Smooth muscle cell (in vitro differentiated cells): ENCODE measurements at regions not wholly inside any gene's neighbourhood (a gene's known extent, or its start where the extent isn't known, plus 50 kb on each side); places are given as distances from the start of the nearest gene placed in this dataset.
"Not testable (repeated sequence)": the region's sequence is repeated elsewhere in the genome, so short reads cannot be mapped to it uniquely, and the experiment has no call there.

Experiments
- DNase-seq: peaks from one replicate; lab custom pipeline; 2025; ENCODE audit not compliant: unreplicated experiment; lab: John Stamatoyannopoulos, UW
- H2AFZ ChIP-seq: fragments of 200-600 bp; sonication (generic); 2 replicates; pipeline ENCODE4 v1.6.0; 2016; ENCODE audit warnings: antibody characterized with exemption, low read depth, mild to moderate bottlenecking
- H3F3A ChIP-seq: fragments of 200-600 bp; sonication (generic); 2 replicates; pipeline ENCODE4 v1.6.0; 2017; ENCODE audit warnings: antibody characterized with exemption, low read depth
- H3K27ac ChIP-seq: fragments of 200-600 bp; sonication (generic); 2 replicates; pipeline ENCODE4 v1.5.1; 2016; ENCODE audit warnings: low read depth, mild to moderate bottlenecking
- H3K27me3 ChIP-seq: fragments of 200-600 bp; sonication (generic); 2 replicates; pipeline ENCODE4 v1.6.1; 2016; ENCODE audit warnings: low read depth, mild to moderate bottlenecking
- H3K36me3 ChIP-seq: fragments of 200-600 bp; sonication (generic); 2 replicates; pipeline ENCODE4 v1.5.1; 2016; ENCODE audit warnings: low read depth
- H3K4me1 ChIP-seq: fragments of 200-600 bp; sonication (generic); 2 replicates; pipeline ENCODE4 v1.5.1; 2016; ENCODE audit warnings: low read depth
- H3K4me2 ChIP-seq: fragments of 200-600 bp; sonication (generic); 2 replicates; pipeline ENCODE4 v1.6.0; 2016; ENCODE audit warnings: mild to moderate bottlenecking
- H3K4me3 ChIP-seq: fragments of 200-600 bp; sonication (generic); 2 replicates; pipeline ENCODE4 v1.5.1; 2016; ENCODE audit warnings: mild to moderate bottlenecking
- H3K79me2 ChIP-seq: fragments of 200-600 bp; sonication (generic); 2 replicates; pipeline ENCODE4 v1.6.0; 2016; ENCODE audit warnings: low read depth, mild to moderate bottlenecking
- H3K9ac ChIP-seq: fragments of 200-600 bp; sonication (generic); 2 replicates; pipeline ENCODE4 v1.6.0; 2016; ENCODE audit warnings: low read depth
- H3K9me3 ChIP-seq: fragments of 200-600 bp; sonication (generic); replicated peaks from 2 replicates; pipeline ENCODE4 v1.5.1; 2016; ENCODE audit warnings: low read depth
- H4K20me1 ChIP-seq: fragments of 200-600 bp; sonication (generic); 2 replicates; pipeline ENCODE4 v1.6.0; 2016; ENCODE audit warnings: low read depth
- CTCF ChIP-seq: fragments of 200-600 bp; sonication (generic); IDR thresholded peaks from 2 replicates; pipeline ENCODE4 v1.5.1; 2017; ENCODE audit warnings: borderline replicate concordance, mild to moderate bottlenecking, antibody characterized with exemption; ENCODE audit not compliant: insufficient read depth, poor library complexity, severe bottlenecking
- WGBS: methylation state at CpG from one replicate; pipeline ENCODE4 v1.1.7; 2016; ENCODE audit warnings: low lambda C conversion rate; 5-methylcytosine and 5-hydroxymethylcytosine counted together

- TF ChIP-seq CTCF: no peak
- 91% methylated on average over 4 of the region's 4 CpGs for WGBS
- no peaks in the 10 kb centered on the region for H3K79me2 ChIP-seq
- no peak overlapping the region for H2AFZ ChIP-seq
- no peak for DNase-seq
- no peaks in the 10 kb centered on the region for H3K27me3 ChIP-seq
- no peaks in the 10 kb centered on the region for H3K36me3 ChIP-seq
- H3K9ac ChIP-seq: no peak overlapping the region
- no peaks in the 10 kb centered on the region for H3K4me1 ChIP-seq
- no peak overlapping the region for H3K27ac ChIP-seq
- no peak overlapping the region for H3K4me2 ChIP-seq
- H4K20me1 ChIP-seq: no peaks in the 10 kb centered on the region
- no peaks in the 10 kb centered on the region for H3F3A ChIP-seq
- no peak overlapping the region for H3K4me3 ChIP-seq
- H3K9me3 ChIP-seq: no peaks in the 10 kb centered on the region
These were observed 525.1 kb upstream of the PRR20A start for GRCh38 chr13:56615572-56615971.

GRCh38 chr13:56622840-56623239, 517.9 kb upstream of the PRR20A start:
- no peak overlapping the region for H3K4me3 ChIP-seq
- H3K4me1 ChIP-seq: no peaks in the 10 kb centered on the region
- H4K20me1 ChIP-seq: no peaks in the 10 kb centered on the region
- no peaks in the 10 kb centered on the region for H3K27me3 ChIP-seq
- H3K9ac ChIP-seq: no peak overlapping the region
- no peaks in the 10 kb centered on the region for H3F3A ChIP-seq
- H2AFZ ChIP-seq: no peak overlapping the region
- no peak overlapping the region for H3K27ac ChIP-seq
- TF ChIP-seq CTCF: no peak
- 94% methylated on average over 4 of the region's 4 CpGs for WGBS
- H3K4me2 ChIP-seq: no peak overlapping the region
- no peak for DNase-seq
- no peaks in the 10 kb centered on the region for H3K36me3 ChIP-seq
- no peaks in the 10 kb centered on the region for H3K79me2 ChIP-seq
- no peaks in the 10 kb centered on the region for H3K9me3 ChIP-seq

GRCh38 chr13:56628886-56629285, 511.8 kb upstream of the PRR20A start:
- H3K9me3 ChIP-seq, H3K9ac ChIP-seq, DNase-seq, H3K79me2 ChIP-seq, H3K4me2 ChIP-seq, H3F3A ChIP-seq, H3K4me3 ChIP-seq, H3K27ac ChIP-seq, H4K20me1 ChIP-seq, H3K27me3 ChIP-seq, H3K4me1 ChIP-seq, H3K36me3 ChIP-seq, H2AFZ ChIP-seq: not testable (repeated sequence)
- WGBS: 92% methylated on average over 6 of the region's 6 CpGs

- H3K27ac ChIP-seq, H2AFZ ChIP-seq, H3K4me3 ChIP-seq, H3K9me3 ChIP-seq, H3K36me3 ChIP-seq, H3K79me2 ChIP-seq, H3K4me1 ChIP-seq, H4K20me1 ChIP-seq, H3F3A ChIP-seq, DNase-seq, H3K9ac ChIP-seq, H3K4me2 ChIP-seq, H3K27me3 ChIP-seq: not testable (repeated sequence)
- WGBS: 85% methylated on average over 3 of the region's 3 CpGs
These were observed 509.7 kb upstream of the PRR20A start for GRCh38 chr13:56631060-56631459.

DNA sequence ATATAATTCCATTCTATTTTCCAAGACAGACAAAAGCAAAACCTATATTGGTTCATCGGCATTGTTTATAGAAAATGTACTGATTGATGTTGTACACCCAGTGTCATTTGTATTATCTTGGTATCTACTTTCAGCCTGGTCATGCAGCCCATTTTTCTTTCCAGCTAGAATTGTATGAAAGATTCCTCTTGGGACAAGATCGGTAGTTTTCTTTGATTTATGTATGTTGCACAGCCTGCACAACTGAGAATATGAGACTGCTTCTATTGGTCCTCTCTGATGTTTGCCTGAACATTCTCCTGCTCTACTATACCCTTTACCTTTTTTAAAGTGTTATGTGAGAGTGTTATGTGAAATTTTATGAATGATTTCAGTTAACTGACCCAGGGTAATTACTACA, 487.7 kb upstream of the PRR20A start:
- H4K20me1 ChIP-seq: no peaks in the 10 kb centered on the region

More for the DNA sequence above, 487.7 kb upstream of the PRR20A start:
- Histone ChIP-seq H3K27me3 (no peaks in the 10 kb centered on the region), H3K4me2 (no peak overlapping the region), H3F3A (no peaks in the 10 kb centered on the region), H3K4me3 (no peak overlapping the region), H3K4me1 (no peaks in the 10 kb centered on the region), H3K27ac (no peak overlapping the region), H3K79me2 (no peaks in the 10 kb centered on the region), H3K36me3 (no peaks in the 10 kb centered on the region), H2AFZ (no peak overlapping the region), H3K9ac (no peak overlapping the region), H3K9me3 (no peaks in the 10 kb centered on the region)
- no peak for TF ChIP-seq CTCF
- WGBS: 98% methylated on average over 2 of the region's 2 CpGs
- no peak for DNase-seq
